ENCODE measurements at regions not wholly inside any gene's neighbourhood (a gene's known extent, or its start where the extent isn't known, plus 50 kb on each side); places are given as distances from the start of the nearest gene placed in this dataset.
A peak's percentile ranks its signal among the peaks of the same experiment; 100 is the strongest.

GRCh38 chr2:76210551-76210950 is 499.8 kb upstream of the GCFC2 start:
- DNase-seq (ENCODE audit: low spot score in 2 of 2) = no peak
- 93 to 96% methylated on average over 3 of the region's 3 CpGs for WGBS, 2 donors
- no peak for TF ChIP-seq POLR2A (IDR thresholded peaks at IDR 0.05)
- TF ChIP-seq, protein P1, sequence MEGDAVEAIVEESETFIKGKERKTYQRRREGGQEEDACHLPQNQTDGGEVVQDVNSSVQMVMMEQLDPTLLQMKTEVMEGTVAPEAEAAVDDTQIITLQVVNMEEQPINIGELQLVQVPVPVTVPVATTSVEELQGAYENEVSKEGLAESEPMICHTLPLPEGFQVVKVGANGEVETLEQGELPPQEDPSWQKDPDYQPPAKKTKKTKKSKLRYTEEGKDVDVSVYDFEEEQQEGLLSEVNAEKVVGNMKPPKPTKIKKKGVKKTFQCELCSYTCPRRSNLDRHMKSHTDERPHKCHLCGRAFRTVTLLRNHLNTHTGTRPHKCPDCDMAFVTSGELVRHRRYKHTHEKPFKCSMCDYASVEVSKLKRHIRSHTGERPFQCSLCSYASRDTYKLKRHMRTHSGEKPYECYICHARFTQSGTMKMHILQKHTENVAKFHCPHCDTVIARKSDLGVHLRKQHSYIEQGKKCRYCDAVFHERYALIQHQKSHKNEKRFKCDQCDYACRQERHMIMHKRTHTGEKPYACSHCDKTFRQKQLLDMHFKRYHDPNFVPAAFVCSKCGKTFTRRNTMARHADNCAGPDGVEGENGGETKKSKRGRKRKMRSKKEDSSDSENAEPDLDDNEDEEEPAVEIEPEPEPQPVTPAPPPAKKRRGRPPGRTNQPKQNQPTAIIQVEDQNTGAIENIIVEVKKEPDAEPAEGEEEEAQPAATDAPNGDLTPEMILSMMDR (IDR thresholded peaks at IDR 0.05) = no peak
- intact Hi-C loops (cut with DNase I; ENCODE audit: low total_unique reads) = no loop called here
- H3K4me3 ChIP-seq (ENCODE audit: low read depth, poor library complexity, severe bottlenecking) = no peak overlapping the region

- WGBS, 2 donors = 59 to 70% methylated on average over 2 of the region's 2 CpGs
- TF ChIP-seq, protein P1 (IDR thresholded peaks at IDR 0.05) = no peak
- TF ChIP-seq POLR2A (IDR thresholded peaks at IDR 0.05) = no peak
- no peak overlapping the region for H3K4me3 ChIP-seq (ENCODE audit: low read depth, poor library complexity, severe bottlenecking)
- DNase-seq (ENCODE audit: low spot score in 2 of 2) = no peak
- intact Hi-C loops (cut with DNase I; ENCODE audit: low total_unique reads) = no loop called here
These were observed 493.3 kb upstream of the GCFC2 start for GRCh38 chr2:76204048-76204447.

DNA sequence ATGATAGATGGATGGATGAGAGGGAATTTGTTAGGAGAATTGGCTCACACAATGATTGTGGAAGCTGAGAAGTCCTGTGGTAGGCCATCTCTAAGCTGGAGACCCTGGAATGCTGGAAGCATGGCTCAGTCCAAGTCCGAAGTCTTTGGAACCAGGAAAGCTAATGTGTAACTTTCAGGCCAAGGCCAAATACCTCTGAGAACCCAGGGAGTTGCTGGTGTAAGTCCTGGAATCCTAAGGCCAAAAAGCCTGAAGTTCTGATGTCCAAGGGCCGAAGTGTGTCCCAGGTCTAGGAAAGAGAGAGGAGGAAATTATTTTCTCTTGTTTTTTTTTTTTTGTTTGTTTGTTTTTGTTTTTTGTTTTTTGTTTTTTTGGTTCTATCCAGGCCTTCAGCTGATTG is 492.2 kb upstream of the GCFC2 start:
- no peak for DNase-seq (ENCODE audit: low spot score in 2 of 2)
- 84 to 90% methylated on average over 2 of the region's 2 CpGs for WGBS, 2 donors
- intact Hi-C loops (cut with DNase I; ENCODE audit: low total_unique reads) = no loop called here
- TF ChIP-seq, protein P1 (IDR thresholded peaks at IDR 0.05) = no peak
- TF ChIP-seq POLR2A (IDR thresholded peaks at IDR 0.05) = no peak
- H3K4me3 ChIP-seq (ENCODE audit: low read depth, poor library complexity, severe bottlenecking) = no peak overlapping the region

DNA sequence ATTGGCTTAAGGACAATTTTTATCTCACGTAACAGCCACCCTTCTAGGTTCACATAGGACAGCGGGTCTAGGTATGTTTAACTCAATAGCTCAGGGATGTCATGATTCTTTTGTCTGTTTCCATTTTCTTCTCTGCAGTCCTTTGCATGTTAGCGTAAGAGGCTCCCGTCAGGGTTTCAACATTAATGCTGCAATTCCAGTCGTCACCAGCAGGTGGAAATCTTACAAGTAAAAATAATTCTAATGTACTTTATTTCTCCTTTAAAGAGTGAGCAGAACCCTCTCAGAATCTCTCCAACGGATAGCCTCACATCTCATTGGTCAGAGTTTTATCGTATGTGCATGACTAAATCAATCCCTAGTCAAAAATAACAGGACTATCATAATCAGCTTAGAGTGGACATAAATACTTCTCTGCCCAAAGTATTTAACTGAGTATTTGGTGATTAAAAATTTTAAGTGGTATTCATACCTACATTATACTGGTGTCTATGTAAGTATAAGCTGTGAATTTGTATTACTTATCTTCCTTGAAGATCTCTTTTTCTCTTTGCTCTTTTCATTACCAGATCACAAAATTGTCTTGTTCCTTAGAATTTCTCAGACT is 487.2 kb upstream of the GCFC2 start:
- 10 to 22% methylated on average over 7 of the region's 7 CpGs for whole genome bisulfite sequencing, 2 donors
- no peak for TF ChIP-seq POLR2A (IDR thresholded peaks at IDR 0.05)
- TF ChIP-seq, protein P1 (IDR thresholded peaks at IDR 0.05) = no peak
- intact Hi-C loops (cut with DNase I; ENCODE audit: low total_unique reads) = no loop called here
- DNase-seq (ENCODE audit: low spot score in 2 of 2) = peak in 1 of 2 donors; percentile 49
- H3K4me3 ChIP-seq (ENCODE audit: low read depth, poor library complexity, severe bottlenecking) = no peak overlapping the region

DNA sequence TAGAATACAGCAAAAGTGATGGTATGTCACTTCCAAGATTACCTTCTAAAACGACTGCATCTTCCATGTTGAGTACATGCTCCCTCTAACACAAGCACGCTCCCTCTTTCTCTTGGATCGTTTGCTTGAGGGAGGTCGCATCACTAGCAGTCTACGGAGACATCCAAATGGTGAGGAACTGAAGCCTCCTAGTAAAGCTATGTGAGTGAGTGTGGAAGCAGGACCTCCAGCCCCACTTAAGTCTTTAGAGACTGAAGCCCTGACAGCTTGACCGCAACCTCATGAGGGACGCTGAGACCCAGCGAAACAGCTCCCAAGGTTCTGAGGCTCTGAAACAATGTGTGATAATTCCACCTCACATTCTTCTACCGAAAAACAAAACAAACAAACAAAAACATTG is 486.7 kb upstream of the GCFC2 start:
- no peak for DNase-seq (ENCODE audit: low spot score in 2 of 2)
- WGBS, 2 donors = 74 to 78% methylated on average over 9 of the region's 9 CpGs
- H3K4me3 ChIP-seq (ENCODE audit: low read depth, poor library complexity, severe bottlenecking) = no peak overlapping the region
- no peak for TF ChIP-seq POLR2A (IDR thresholded peaks at IDR 0.05)
- TF ChIP-seq, protein P1 (IDR thresholded peaks at IDR 0.05) = no peak
- intact Hi-C loops (cut with DNase I; ENCODE audit: low total_unique reads) = no loop called here
